Esophagus squamous epithelium (tissue), 4 donors: ENCODE measurements at regions not wholly inside any gene's neighbourhood (a gene's known extent, or its start where the extent isn't known, plus 50 kb on each side); places are given as distances from the start of the nearest gene placed in this dataset.

Experiments used
- CTCF ChIP-seq, 6 experiments: fragments of 450-650 bp in 4 of 6; fragments of 200-600 bp in 2 of 6; sonication (generic) in 2 of 6; IDR thresholded peaks; one replicate each; pipeline ENCODE4 v1.5.1; 2016 to 2019; ENCODE audit warnings: antibody characterized with exemption in 6 of 6, mild to moderate bottlenecking in 4 of 6, moderate library complexity in 4 of 6
- POLR2A ChIP-seq, 4 donors: fragments of 450-650 bp; IDR thresholded peaks; one replicate each; pipeline ENCODE4 v1.6.1; 2017; ENCODE audit warnings: antibody characterized with exemption in 4 of 4, mild to moderate bottlenecking in 4 of 4, moderate library complexity in 3 of 4

- no peak for TF ChIP-seq CTCF (IDR thresholded peaks at IDR 0.05)
- no peak for TF ChIP-seq POLR2A (IDR thresholded peaks at IDR 0.05)
Measured at GRCh38 chr20:60411813-60412212, 453.6 kb downstream of the CDH26 start.
